IgD-negative memory B cell (primary cell): ENCODE measurements at regions not wholly inside any gene's neighbourhood (a gene's known extent, or its start where the extent isn't known, plus 50 kb on each side); places are given as distances from the start of the nearest gene placed in this dataset.

ENCODE experiments used
- H3K27ac Mint-ChIP-seq, 3 donors: one replicate each; pipeline ENCODE4 v1.8.0; 2020 to 2022; ENCODE audit warnings: mild to moderate bottlenecking in 3 of 3, mixed read lengths in 3 of 3, moderate library complexity in 1 of 3
- H3K27me3 Mint-ChIP-seq: one replicate; pipeline ENCODE4 v1.8.0; 2021; ENCODE audit warnings: mixed read lengths
- H3K36me3 Mint-ChIP-seq: one replicate; pipeline ENCODE4 v1.8.0; 2020; ENCODE audit warnings: mild to moderate bottlenecking, mixed read lengths
- H3K4me1 Mint-ChIP-seq, 3 donors: one replicate each; pipeline ENCODE4 v1.8.0; 2020 to 2022; ENCODE audit warnings: mixed read lengths in 3 of 3, mild to moderate bottlenecking in 1 of 3
- H3K4me3 Mint-ChIP-seq, 4 donors: one replicate each; pipeline ENCODE4 v1.8.0; 2020 to 2022; ENCODE audit warnings: mild to moderate bottlenecking in 4 of 4, mixed read lengths in 4 of 4, moderate library complexity in 3 of 4
- H3K9me3 Mint-ChIP-seq, 3 donors: one replicate each; pipeline ENCODE4 v1.8.0; 2020 to 2021; ENCODE audit warnings: mixed read lengths in 3 of 3, mild to moderate bottlenecking in 1 of 3

- Mint-ChIP-seq H3K4me1 (peaks cover 2 to 4% (median 3%) of the 10 kb centered on the region in 3 donors), H3K36me3 (no peaks in the 10 kb centered on the region), H3K4me3 (peak overlapping the region in 1 of 4 donors; percentile 10), H3K27me3 (no peaks in the 10 kb centered on the region), H3K27ac (no peak overlapping the region), H3K9me3 (no peaks in the 10 kb centered on the region)
Observed at GRCh38 chr6:88558981-88559380, 392.8 kb upstream of the CNR1 start.

GRCh38 chr6:88556663-88557062, 390.5 kb upstream of the CNR1 start:
- Mint-ChIP-seq H3K36me3 (no peaks in the 10 kb centered on the region), H3K27ac (no peak overlapping the region), H3K9me3 (no peaks in the 10 kb centered on the region)

GRCh38 chr6:88548891-88549505, 382.9 kb upstream of the CNR1 start:
- Mint-ChIP-seq H3K27me3 (no peaks in the 10 kb centered on the region), H3K4me1 (peaks cover 5 to 18% (median 14%) of the 10 kb centered on the region in 3 donors), H3K4me3 (peak overlapping the region in 1 of 4 donors; percentile 15), H3K36me3 (peaks cover 2% of the 10 kb centered on the region), H3K27ac (peak overlapping the region in 1 of 3 donors; percentile 57), H3K9me3 (peaks cover 0 to 8% (median 5%) of the 10 kb centered on the region in 3 donors)

More at GRCh38 chr6:88556663-88557062, 390.5 kb upstream of the CNR1 start:
- no peak overlapping the region for H3K4me3 Mint-ChIP-seq
- no peaks in the 10 kb centered on the region for H3K27me3 Mint-ChIP-seq
- H3K4me1 Mint-ChIP-seq: peaks cover 0 to 1% (median 0%) of the 10 kb centered on the region in 3 donors

DNA sequence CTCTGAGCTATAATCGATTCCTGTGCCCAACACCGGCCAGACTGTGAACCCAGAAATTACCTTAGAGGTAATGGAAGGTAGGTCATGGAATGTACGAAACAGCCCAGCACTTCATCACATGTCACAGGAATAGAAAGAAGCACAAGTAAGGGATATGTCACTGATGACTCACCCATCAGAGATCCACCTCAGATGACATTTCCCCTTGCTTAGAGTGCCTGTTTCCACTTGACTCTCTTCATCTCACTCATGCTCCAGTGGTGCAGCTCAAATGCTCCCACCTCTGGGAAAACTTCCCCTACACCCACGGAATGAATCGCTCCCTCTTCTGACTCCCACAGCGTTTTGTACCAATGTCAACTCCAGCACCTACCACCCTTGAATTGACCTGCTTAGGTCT, 381.6 kb upstream of the CNR1 start:
- H3K4me1 Mint-ChIP-seq: peaks cover 5 to 19% (median 16%) of the 10 kb centered on the region in 3 donors
- peaks cover 2% of the 10 kb centered on the region for H3K36me3 Mint-ChIP-seq
- peaks cover 0 to 8% (median 5%) of the 10 kb centered on the region in 3 donors for H3K9me3 Mint-ChIP-seq
- H3K4me3 Mint-ChIP-seq: peak overlapping the region in 1 of 4 donors; percentile 52
- no peaks in the 10 kb centered on the region for H3K27me3 Mint-ChIP-seq
- no peak overlapping the region for H3K27ac Mint-ChIP-seq

- Mint-ChIP-seq H3K36me3 (peaks cover 2% of the 10 kb centered on the region), H3K9me3 (peaks cover 0 to 8% (median 5%) of the 10 kb centered on the region in 3 donors), H3K27ac (no peak overlapping the region), H3K27me3 (no peaks in the 10 kb centered on the region), H3K4me3 (peak overlapping the region in 2 of 4 donors; percentile 35 to 83), H3K4me1 (peaks cover 5 to 17% (median 13%) of the 10 kb centered on the region in 3 donors)
Observed at GRCh38 chr6:88545991-88546390, 379.8 kb upstream of the CNR1 start.

DNA sequence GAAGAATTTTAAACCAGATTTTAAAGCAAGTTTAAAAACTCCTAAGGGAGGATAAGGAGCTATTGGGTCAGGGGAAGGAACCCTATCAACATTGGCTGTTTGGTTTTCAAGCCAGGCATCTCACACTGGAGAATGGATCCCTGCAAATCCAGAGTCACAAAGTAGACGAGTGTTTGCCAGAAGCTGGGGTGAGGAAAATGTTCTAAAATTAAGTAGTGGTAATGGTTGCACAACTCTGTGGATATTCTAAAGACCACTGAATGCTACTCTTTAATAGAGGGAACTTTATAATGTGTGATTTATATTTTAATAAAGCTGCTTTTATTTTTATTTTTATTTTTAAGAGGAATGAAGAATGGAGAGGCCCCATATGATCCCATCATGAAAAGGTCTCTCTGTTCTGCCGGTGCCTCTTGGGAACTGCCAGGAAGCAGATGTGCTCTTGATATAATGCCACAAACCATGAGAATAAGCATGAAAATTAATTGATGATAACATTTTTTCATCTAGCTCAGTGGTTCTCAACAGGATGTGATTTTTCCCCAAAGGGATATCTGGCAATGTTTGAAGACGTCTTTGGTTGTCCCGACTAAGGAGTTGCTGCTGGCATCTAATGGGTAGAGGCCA, 379.0 kb upstream of the CNR1 start:
- Mint-ChIP-seq H3K4me3 (peak overlapping the region in 2 of 4 donors; percentile 35 to 83), H3K27me3 (no peaks in the 10 kb centered on the region), H3K36me3 (peaks cover 2% of the 10 kb centered on the region), H3K9me3 (peaks cover 0 to 8% (median 5%) of the 10 kb centered on the region in 3 donors), H3K27ac (peak overlapping the region in 1 of 3 donors; percentile 20), H3K4me1 (peaks cover 5 to 17% (median 13%) of the 10 kb centered on the region in 3 donors)

DNA sequence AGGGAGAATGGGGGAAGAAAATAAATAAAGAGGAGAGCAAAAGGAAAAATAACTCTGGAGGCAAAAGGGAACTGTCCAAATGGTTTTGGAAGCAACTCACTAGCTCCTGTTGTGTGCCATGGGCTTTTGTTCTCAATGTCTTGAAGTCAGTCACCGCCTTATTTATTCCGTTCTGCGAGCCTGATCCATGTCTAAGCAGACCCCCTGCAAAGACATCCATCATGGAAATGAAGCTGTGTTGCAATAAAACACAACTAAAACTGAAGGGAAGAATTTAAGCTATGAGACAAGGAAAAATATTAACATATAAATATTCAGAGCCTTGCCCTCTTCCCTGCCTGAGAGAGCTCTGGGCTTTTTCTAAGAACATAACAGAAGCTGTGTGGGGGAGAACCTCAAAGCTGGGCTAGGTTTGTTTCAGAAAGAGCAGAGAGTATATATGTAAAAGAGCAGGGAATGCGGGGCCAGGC, 373.2 kb upstream of the CNR1 start:
- no peak overlapping the region for H3K4me3 Mint-ChIP-seq
- H3K27ac Mint-ChIP-seq: no peak overlapping the region
- no peaks in the 10 kb centered on the region for H3K36me3 Mint-ChIP-seq
- H3K4me1 Mint-ChIP-seq: peaks cover 2 to 10% (median 5%) of the 10 kb centered on the region in 3 donors
- H3K9me3 Mint-ChIP-seq: peaks cover 0 to under 1% (median 0%) of the 10 kb centered on the region in 3 donors
- H3K27me3 Mint-ChIP-seq: peaks cover 7% of the 10 kb centered on the region

- peaks cover 10% of the 10 kb centered on the region for H3K27me3 Mint-ChIP-seq
Observed at GRCh38 chr6:88538840-88539239, 372.7 kb upstream of the CNR1 start.

GRCh38 chr6:88538130-88538706, 372.1 kb upstream of the CNR1 start:
- Mint-ChIP-seq H3K4me1 (peaks cover 5 to 12% (median 9%) of the 10 kb centered on the region in 3 donors), H3K9me3 (peaks cover 0 to 3% (median 0%) of the 10 kb centered on the region in 3 donors), H3K36me3 (no peaks in the 10 kb centered on the region), H3K27me3 (peaks cover 10% of the 10 kb centered on the region), H3K4me3 (no peak overlapping the region), H3K27ac (no peak overlapping the region)

More at GRCh38 chr6:88538840-88539239, 372.7 kb upstream of the CNR1 start:
- Mint-ChIP-seq H3K27ac (no peak overlapping the region), H3K4me3 (no peak overlapping the region), H3K4me1 (peaks cover 5 to 13% (median 9%) of the 10 kb centered on the region in 3 donors), H3K9me3 (peaks cover 0 to 3% (median 0%) of the 10 kb centered on the region in 3 donors), H3K36me3 (no peaks in the 10 kb centered on the region)

- Mint-ChIP-seq H3K27me3 (peaks cover 10% of the 10 kb centered on the region), H3K36me3 (no peaks in the 10 kb centered on the region), H3K4me1 (peaks cover 5 to 15% (median 12%) of the 10 kb centered on the region in 3 donors), H3K27ac (no peak overlapping the region), H3K4me3 (no peak overlapping the region), H3K9me3 (peaks cover 0 to 3% (median 0%) of the 10 kb centered on the region in 3 donors)
Observed at GRCh38 chr6:88536071-88536625, 370.0 kb upstream of the CNR1 start.

- peak overlapping the region in 1 of 3 donors; percentile 40 for H3K27ac Mint-ChIP-seq
- H3K4me1 Mint-ChIP-seq: peaks cover 5 to 15% (median 12%) of the 10 kb centered on the region in 3 donors
- peaks cover 12% of the 10 kb centered on the region for H3K27me3 Mint-ChIP-seq
- peaks cover 0 to 3% (median 0%) of the 10 kb centered on the region in 3 donors for H3K9me3 Mint-ChIP-seq
- H3K36me3 Mint-ChIP-seq: no peaks in the 10 kb centered on the region
- H3K4me3 Mint-ChIP-seq: peak overlapping the region in 1 of 4 donors; percentile 9
Observed at GRCh38 chr6:88535306-88535705, 369.2 kb upstream of the CNR1 start.

GRCh38 chr6:88532241-88532860, 366.2 kb upstream of the CNR1 start:
- Mint-ChIP-seq H3K27me3 (peaks cover 12% of the 10 kb centered on the region), H3K27ac (no peak overlapping the region), H3K4me3 (no peak overlapping the region), H3K36me3 (no peaks in the 10 kb centered on the region), H3K4me1 (peaks cover 5 to 15% (median 12%) of the 10 kb centered on the region in 3 donors), H3K9me3 (peaks cover 0 to 3% (median 0%) of the 10 kb centered on the region in 3 donors)

GRCh38 chr6:88529726-88530125, 363.6 kb upstream of the CNR1 start:
- peaks cover 9% of the 10 kb centered on the region for H3K27me3 Mint-ChIP-seq
- peaks cover 0 to 3% (median 0%) of the 10 kb centered on the region in 3 donors for H3K9me3 Mint-ChIP-seq
- no peaks in the 10 kb centered on the region for H3K36me3 Mint-ChIP-seq
- peaks cover 5 to 10% (median 9%) of the 10 kb centered on the region in 3 donors for H3K4me1 Mint-ChIP-seq
- H3K4me3 Mint-ChIP-seq: no peak overlapping the region
- no peak overlapping the region for H3K27ac Mint-ChIP-seq

GRCh38 chr6:88520445-88520844, 354.3 kb upstream of the CNR1 start:
- H3K27ac Mint-ChIP-seq: no peak overlapping the region
- no peak overlapping the region for H3K4me3 Mint-ChIP-seq
- peaks cover 0 to 5% (median 0%) of the 10 kb centered on the region in 3 donors for H3K9me3 Mint-ChIP-seq
- peaks cover 0 to 2% (median 2%) of the 10 kb centered on the region in 3 donors for H3K4me1 Mint-ChIP-seq
- no peaks in the 10 kb centered on the region for H3K27me3 Mint-ChIP-seq
- peaks cover 2% of the 10 kb centered on the region for H3K36me3 Mint-ChIP-seq
